ENCODE measurements at regions not wholly inside any gene's neighbourhood (a gene's known extent, or its start where the extent isn't known, plus 50 kb on each side); places are given as distances from the start of the nearest gene placed in this dataset.

- TF ChIP-seq ZNF462 (CRISPR knock-in tag; IDR thresholded peaks at IDR 0.05) (no peak), EZH2phosphoT487 (IDR thresholded peaks at IDR 0.05; ENCODE audit: unreplicated experiment) (no peak), NANOG (IDR thresholded peaks at IDR 0.05; ENCODE audit: borderline replicate concordance) (no peak), POLR2AphosphoS5 (IDR thresholded peaks at IDR 0.05; ENCODE audit: low read depth) (no peak), REST (IDR thresholded peaks at IDR 0.05; ENCODE audit: unreplicated experiment) (no peak), EZH2 (IDR thresholded peaks at IDR 0.05; ENCODE audit: low read depth, unreplicated experiment) (no peak)
Observed at GRCh38 chr20:19858466-19859371, 100.7 kb downstream of the RIN2 start (continued).

Measured in GM23338 (cell line).